LNCAP (cell line): ENCODE measurements at regions not wholly inside any gene's neighbourhood (a gene's known extent, or its start where the extent isn't known, plus 50 kb on each side); places are given as distances from the start of the nearest gene placed in this dataset.

ENCODE experiments used
- TF ChIP-seq, protein P1 (sequence below): fragments of 450-650 bp; IDR thresholded peaks from 2 replicates; pipeline ENCODE4 v1.5.1; 2017; ENCODE audit warnings: mild to moderate bottlenecking

DNA sequence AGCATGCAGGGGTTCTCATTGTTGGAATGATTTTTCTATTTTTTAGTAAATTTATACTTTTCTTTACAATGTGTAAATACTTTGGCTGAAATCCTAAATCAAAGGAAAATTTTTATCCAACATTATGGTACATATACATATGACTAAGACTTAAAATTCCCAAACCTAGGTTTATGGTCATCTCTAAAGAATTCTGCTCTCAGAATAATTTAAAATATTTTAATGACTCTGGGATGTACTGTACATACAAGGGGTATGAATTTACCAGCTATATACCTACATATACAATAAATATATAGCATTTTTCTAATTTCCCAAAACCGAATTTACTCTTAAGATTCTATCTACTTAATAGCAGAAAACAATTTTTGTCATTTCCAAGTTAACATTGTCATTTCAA is 137.9 kb upstream of the POU1F1 start:
- TF ChIP-seq, protein P1, sequence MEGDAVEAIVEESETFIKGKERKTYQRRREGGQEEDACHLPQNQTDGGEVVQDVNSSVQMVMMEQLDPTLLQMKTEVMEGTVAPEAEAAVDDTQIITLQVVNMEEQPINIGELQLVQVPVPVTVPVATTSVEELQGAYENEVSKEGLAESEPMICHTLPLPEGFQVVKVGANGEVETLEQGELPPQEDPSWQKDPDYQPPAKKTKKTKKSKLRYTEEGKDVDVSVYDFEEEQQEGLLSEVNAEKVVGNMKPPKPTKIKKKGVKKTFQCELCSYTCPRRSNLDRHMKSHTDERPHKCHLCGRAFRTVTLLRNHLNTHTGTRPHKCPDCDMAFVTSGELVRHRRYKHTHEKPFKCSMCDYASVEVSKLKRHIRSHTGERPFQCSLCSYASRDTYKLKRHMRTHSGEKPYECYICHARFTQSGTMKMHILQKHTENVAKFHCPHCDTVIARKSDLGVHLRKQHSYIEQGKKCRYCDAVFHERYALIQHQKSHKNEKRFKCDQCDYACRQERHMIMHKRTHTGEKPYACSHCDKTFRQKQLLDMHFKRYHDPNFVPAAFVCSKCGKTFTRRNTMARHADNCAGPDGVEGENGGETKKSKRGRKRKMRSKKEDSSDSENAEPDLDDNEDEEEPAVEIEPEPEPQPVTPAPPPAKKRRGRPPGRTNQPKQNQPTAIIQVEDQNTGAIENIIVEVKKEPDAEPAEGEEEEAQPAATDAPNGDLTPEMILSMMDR, result no peak

GRCh38 chr3:87413814-87414213 is 137.4 kb upstream of the POU1F1 start:
- TF ChIP-seq, protein P1, result no peak

- TF ChIP-seq, protein P1, result no peak
Measured at GRCh38 chr3:87410110-87410509, 133.7 kb upstream of the POU1F1 start.

GRCh38 chr3:87398168-87398801 is 121.9 kb upstream of the POU1F1 start:
- TF ChIP-seq, protein P1, result no peak

DNA sequence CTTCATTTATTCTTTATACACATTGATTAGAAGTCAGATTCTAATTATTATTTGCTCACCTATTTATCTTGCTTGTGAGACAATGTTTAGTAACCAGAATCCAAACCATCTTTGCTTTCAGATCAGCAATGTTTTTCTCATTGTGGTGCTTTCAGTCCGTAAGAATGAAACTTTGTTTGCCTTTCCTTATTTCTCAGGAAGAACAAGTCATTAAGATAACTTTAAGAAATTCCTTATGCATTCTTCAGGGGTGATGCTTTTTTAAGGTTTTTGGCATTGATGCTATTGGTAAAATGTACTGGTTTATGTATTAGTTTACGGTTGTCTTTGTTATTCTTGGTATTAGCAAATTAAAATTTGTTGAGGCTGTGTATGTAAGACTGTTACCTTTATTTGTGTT is 120.8 kb upstream of the POU1F1 start:
- TF ChIP-seq, protein P1, result no peak

DNA sequence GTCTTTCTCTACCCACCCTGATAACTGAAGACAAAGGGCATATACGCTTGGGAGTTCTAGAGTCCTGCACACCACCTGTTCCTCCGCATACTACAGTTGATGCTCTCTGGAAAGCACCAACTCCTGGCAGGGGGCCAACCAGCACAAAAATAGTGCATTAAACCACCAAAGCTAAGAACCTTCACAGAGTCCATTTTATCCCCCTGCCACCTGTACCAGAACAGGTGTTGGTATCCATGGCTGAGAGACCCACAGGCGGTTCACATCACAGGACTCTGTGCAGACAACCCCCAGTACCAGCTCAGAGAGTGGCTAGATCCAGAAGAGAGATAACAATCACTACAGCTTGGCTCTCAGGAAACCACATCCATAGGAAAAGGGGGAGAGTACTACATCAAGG is 114.4 kb upstream of the POU1F1 start:
- TF ChIP-seq, protein P1, result no peak

- TF ChIP-seq, protein P1, result no peak
Measured at GRCh38 chr3:87390353-87390752, 114.0 kb upstream of the POU1F1 start.

DNA sequence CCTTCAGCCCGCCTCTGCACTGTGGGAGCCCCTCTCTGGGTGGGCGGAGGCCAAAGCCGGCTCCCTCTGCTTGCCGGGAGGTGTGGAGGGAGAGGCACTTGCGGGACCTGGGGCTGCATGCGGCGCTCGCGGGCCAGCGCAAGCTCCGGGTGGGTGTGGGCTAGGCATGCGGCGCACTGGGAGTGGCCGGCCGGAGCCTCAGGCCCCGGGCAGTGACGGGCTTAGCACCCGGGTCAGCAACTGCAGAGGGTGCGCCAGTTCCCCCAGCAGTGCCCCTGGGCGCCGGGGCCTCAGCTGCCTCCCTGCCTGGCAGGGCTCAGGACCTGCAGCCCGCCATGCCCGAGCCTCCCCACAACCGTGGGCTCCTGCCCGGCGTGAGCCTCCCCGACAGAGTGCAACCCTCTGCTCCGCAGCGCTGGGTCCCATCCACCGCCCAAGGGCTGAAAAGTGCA is 98.9 kb upstream of the POU1F1 start:
- TF ChIP-seq, protein P1, result no peak
